GM12878 (cell line): ENCODE measurements at regions not wholly inside any gene's neighbourhood (a gene's known extent, or its start where the extent isn't known, plus 50 kb on each side); places are given as distances from the start of the nearest gene placed in this dataset.

ENCODE experiments used
- ATAC-seq: fragments of 200-7000 bp; cut with Tn5 transposase; 3 replicates; pipeline ENCODE4 v1.9.1; 2020; ENCODE audit warnings: mild to moderate bottlenecking, moderate library complexity
- BruUV-seq: library from RNA; stranded (reverse); fragments of 400-500 nt; replicated peaks from 2 replicates; lab custom pipeline; 2021; lab: Mats Ljungman, UMichigan
- CTCF ChIA-PET: fragments of 300-600 bp; sonication (Branson Sonifier 250); formaldehyde crosslinking; extraction: SDS; loops from one replicate; lab custom pipeline; 2021; ENCODE audit warnings: inconsistent platforms; lab: Yijun Ruan, JAX
- POLR2A ChIA-PET: fragments of 350-600 bp; formaldehyde crosslinking; extraction: SDS; loops from one replicate; lab custom pipeline; 2021; ENCODE audit warnings: inconsistent platforms; lab: Charles Lee
- RAD21 ChIA-PET: fragments of 300-600 bp; sonication (Branson Sonifier 250); formaldehyde crosslinking; loops from one replicate; lab custom pipeline; 2023; ENCODE audit warnings: antibody characterized with exemption; ENCODE audit not compliant: unreplicated experiment; lab: Charles Lee
- SMC1A ChIA-PET: fragments of 300-600 bp; sonication (Branson Sonifier 250); formaldehyde crosslinking; loops from one replicate; lab custom pipeline; 2023; ENCODE audit not compliant: unreplicated experiment, uncharacterized antibody; lab: Charles Lee
- DNase-seq: peaks from one replicate; pipeline ENCODE4 v3.0.0-alpha.2; 2011; ENCODE audit warnings: low read depth, low spot score
- FAIRE-seq: peaks from 3 replicates; lab custom pipeline; 2011; peaks lifted over from hg19 to GRCh38; lab: Jason Lieb, UNC
- H2AFZ ChIP-seq: 2 replicates; pipeline ENCODE4 v1.6.0; 2011; ENCODE audit warnings: low read depth, low read length, control low read depth; ENCODE audit not compliant: control insufficient read depth
- H3K27ac ChIP-seq: 2 replicates; pipeline ENCODE4 v1.5.1; 2011; ENCODE audit warnings: control low read depth; ENCODE audit not compliant: control insufficient read depth, insufficient read depth
- H3K27me3 ChIP-seq, 2 experiments: replicated peaks in 1 of 2; 2 replicates each; pipeline versions ENCODE4 v1.6.0 to v1.6.1; 2011; ENCODE audit warnings: low read length in 1 of 2; ENCODE audit not compliant: control insufficient read depth in 2 of 2, insufficient read depth in 2 of 2
- H3K36me3 ChIP-seq, 2 experiments: 2 replicates each; pipeline ENCODE4 v1.5.1; 2011; ENCODE audit warnings: low read length in 1 of 2; ENCODE audit not compliant: control insufficient read depth in 2 of 2, insufficient read depth in 2 of 2
- H3K4me1 ChIP-seq: 2 replicates; pipeline ENCODE4 v1.6.1; 2011; ENCODE audit warnings: mild to moderate bottlenecking, low read length, moderate library complexity, mixed read lengths; ENCODE audit not compliant: control insufficient read depth, insufficient read depth
- H3K4me2 ChIP-seq: 2 replicates; pipeline ENCODE4 v1.6.0; 2011; ENCODE audit warnings: control low read depth; ENCODE audit not compliant: control insufficient read depth, insufficient read depth
- H3K4me3 ChIP-seq: fragments of 200-600 bp; sonication (generic); 2 replicates; pipeline ENCODE4 v1.5.1; 2016
- H3K79me2 ChIP-seq: 2 replicates; pipeline ENCODE4 v1.6.0; 2011; ENCODE audit warnings: low read length; ENCODE audit not compliant: control insufficient read depth, insufficient read depth
- H3K9ac ChIP-seq: 2 replicates; pipeline ENCODE4 v1.8.0; 2011; ENCODE audit warnings: low read length, control low read depth, mixed read lengths; ENCODE audit not compliant: control insufficient read depth, insufficient read depth
- H3K9me3 ChIP-seq: replicated peaks from 3 replicates; pipeline ENCODE4 v1.5.1; 2011; ENCODE audit warnings: mild to moderate bottlenecking, low read length; ENCODE audit not compliant: control insufficient read depth, insufficient read depth
- H4K20me1 ChIP-seq: 2 replicates; pipeline ENCODE4 v1.6.0; 2011; ENCODE audit not compliant: control insufficient read depth, insufficient read depth
- CREM ChIP-seq: IDR thresholded peaks from 2 replicates; pipeline ENCODE4 v1.6.1; 2014; ENCODE audit warnings: antibody characterized with exemption, low read depth
- KLF5 ChIP-seq: fragments of 450-650 bp; IDR thresholded peaks from 2 replicates; pipeline ENCODE4 v1.6.1; 2014; ENCODE audit warnings: mild to moderate bottlenecking; ENCODE audit not compliant: partially characterized antibody
- RAD21 ChIP-seq: IDR thresholded peaks from 2 replicates; pipeline ENCODE4 v1.6.1; 2011; ENCODE audit warnings: mild to moderate bottlenecking, low read depth, low read length, moderate library complexity; ENCODE audit not compliant: insufficient read depth
- RB1 ChIP-seq: fragments of 450-650 bp; formaldehyde crosslinking; IDR thresholded peaks from 2 replicates; pipeline ENCODE4 v1.6.1; 2017; ENCODE audit warnings: mild to moderate bottlenecking, borderline replicate concordance
- SKIL ChIP-seq: fragments of 450-650 bp; IDR thresholded peaks from 2 replicates; pipeline ENCODE4 v1.6.1; 2017; ENCODE audit warnings: mild to moderate bottlenecking, low read depth, inconsistent platforms; ENCODE audit not compliant: poor library complexity, severe bottlenecking
- TARDBP ChIP-seq: IDR thresholded peaks from 2 replicates; pipeline ENCODE4 v1.6.1; 2016; ENCODE audit warnings: borderline replicate concordance
- ZBTB4 ChIP-seq: fragments of 450-650 bp; formaldehyde crosslinking; IDR thresholded peaks from 2 replicates; pipeline ENCODE4 v1.4.0; 2022; ENCODE audit warnings: mild to moderate bottlenecking, moderate library complexity
- ZNF687 ChIP-seq: fragments of 450-650 bp; IDR thresholded peaks from 2 replicates; pipeline ENCODE4 v1.6.1; 2017; ENCODE audit warnings: mild to moderate bottlenecking, moderate library complexity
- whole genome bisulfite sequencing: methylation state at CpG from one replicate; pipeline ENCODE4 v1.1.6; 2016; ENCODE audit warnings: low lambda C conversion rate; ENCODE audit not compliant: insufficient replicate concordance, insufficient coverage; ENCODE audit errors: missing lambda C conversion rate; 5-methylcytosine and 5-hydroxymethylcytosine counted together
- in situ Hi-C: fragments of 300-500 bp; cut with MboI; formaldehyde crosslinking; loops from 9 replicates; pipeline ENCODE4 v1.14.3; 2018; ENCODE audit warnings: mixed read lengths
- intact Hi-C: fragments of 100-400 bp; cut with micrococcal nuclease; formaldehyde crosslinking; loops from one replicate; pipeline ENCODE4 v1.14.2; 2022; ENCODE audit not compliant: unreplicated experiment
- TF ChIP-seq, protein P1 (sequence below): fragments of 150-350 bp; IDR thresholded peaks from 2 replicates; pipeline ENCODE4 v1.6.1; 2014; ENCODE audit warnings: mild to moderate bottlenecking, low read depth, low read length

DNA sequence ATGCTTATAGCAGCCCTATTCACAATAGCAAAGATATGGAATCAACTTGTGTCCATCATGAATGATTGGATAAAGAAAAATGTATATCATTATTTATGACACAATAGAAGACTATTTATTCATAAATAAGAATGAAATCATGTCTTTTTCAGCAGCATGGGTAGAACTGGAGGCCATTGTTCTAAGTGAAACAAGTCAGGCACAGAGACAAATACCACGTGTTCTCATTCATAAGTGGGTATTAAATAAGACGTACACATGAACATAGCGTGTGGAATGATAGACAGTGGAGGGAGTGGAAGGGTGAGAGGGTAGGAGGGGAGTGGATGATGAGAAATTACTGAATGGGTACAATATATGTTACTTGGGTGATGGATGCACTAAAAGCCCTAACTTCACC, 762.4 kb downstream of the REEP3 start:
- RAD21 ChIA-PET = no interaction called here
- no peaks in the 10 kb centered on the region for H3K36me3 ChIP-seq
- H3K4me3 ChIP-seq = no peak overlapping the region
- H3K27me3 ChIP-seq = no peaks in the 10 kb centered on the region; a peak in 1 of 4 replicates
- 27% methylated on average over 3 of the region's 3 CpGs for WGBS
- no TSS peak for BruUV-seq
- POLR2A ChIA-PET = no interaction called here
- no peak overlapping the region for H3K27ac ChIP-seq
- H3K79me2 ChIP-seq = no peaks in the 10 kb centered on the region
- H3K9ac ChIP-seq = no peak overlapping the region
- no peak overlapping the region for H2AFZ ChIP-seq
- no peak for ATAC-seq
- no peaks in the 10 kb centered on the region for H4K20me1 ChIP-seq
- TF ChIP-seq, protein P1, sequence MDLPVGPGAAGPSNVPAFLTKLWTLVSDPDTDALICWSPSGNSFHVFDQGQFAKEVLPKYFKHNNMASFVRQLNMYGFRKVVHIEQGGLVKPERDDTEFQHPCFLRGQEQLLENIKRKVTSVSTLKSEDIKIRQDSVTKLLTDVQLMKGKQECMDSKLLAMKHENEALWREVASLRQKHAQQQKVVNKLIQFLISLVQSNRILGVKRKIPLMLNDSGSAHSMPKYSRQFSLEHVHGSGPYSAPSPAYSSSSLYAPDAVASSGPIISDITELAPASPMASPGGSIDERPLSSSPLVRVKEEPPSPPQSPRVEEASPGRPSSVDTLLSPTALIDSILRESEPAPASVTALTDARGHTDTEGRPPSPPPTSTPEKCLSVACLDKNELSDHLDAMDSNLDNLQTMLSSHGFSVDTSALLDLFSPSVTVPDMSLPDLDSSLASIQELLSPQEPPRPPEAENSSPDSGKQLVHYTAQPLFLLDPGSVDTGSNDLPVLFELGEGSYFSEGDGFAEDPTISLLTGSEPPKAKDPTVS = no peak
- no peak for TF ChIP-seq ZBTB4 (CRISPR knock-in tag)
- no peak for TF ChIP-seq KLF5
- no peak for TF ChIP-seq RAD21
- TF ChIP-seq ZNF687 = no peak
- no peak for TF ChIP-seq SKIL
- no peak for TF ChIP-seq TARDBP
- TF ChIP-seq CREM = no peak
- TF ChIP-seq RB1 = no peak
- in situ Hi-C loops = no loop called here
- no peak for DNase-seq
- no peak for FAIRE-seq
- no peaks in the 10 kb centered on the region for H3K4me1 ChIP-seq
- intact Hi-C loops = no loop called here
- SMC1A ChIA-PET = no interaction called here
- no peak overlapping the region for H3K4me2 ChIP-seq
- H3K9me3 ChIP-seq = no peaks in the 10 kb centered on the region
- CTCF ChIA-PET = interaction anchor here (0.6 kb wide), 1 partner anchor 15 kb away, joined by 3 read pairs; no protein-coding TSS in a partner anchor
